KOPT-K1 (cell line): ENCODE measurements at regions not wholly inside any gene's neighbourhood (a gene's known extent, or its start where the extent isn't known, plus 50 kb on each side); places are given as distances from the start of the nearest gene placed in this dataset.
"Not testable (repeated sequence)": the region's sequence is repeated elsewhere in the genome, so short reads cannot be mapped to it uniquely, and the experiment has no call there.

Experiments used
- H3K27ac ChIP-seq: fragments of 200-600 bp; sonication (generic); 2 replicates; pipeline ENCODE4 v1.5.1; 2016; ENCODE audit warnings: antibody characterized with exemption, mild to moderate bottlenecking, low read depth, low read length; ENCODE audit not compliant: poor library complexity, severe bottlenecking
- H3K36me3 ChIP-seq: fragments of 200-600 bp; sonication (generic); 2 replicates; pipeline ENCODE4 v1.5.1; 2017; ENCODE audit warnings: antibody characterized with exemption, mild to moderate bottlenecking, low read length, moderate library complexity; ENCODE audit not compliant: insufficient read depth
- H3K9me3 ChIP-seq: fragments of 200-600 bp; sonication (generic); 2 replicates; pipeline ENCODE4 v1.5.1; 2017; ENCODE audit warnings: antibody characterized with exemption, low read length, mild to moderate bottlenecking; ENCODE audit not compliant: insufficient read depth, poor library complexity, severe bottlenecking

DNA sequence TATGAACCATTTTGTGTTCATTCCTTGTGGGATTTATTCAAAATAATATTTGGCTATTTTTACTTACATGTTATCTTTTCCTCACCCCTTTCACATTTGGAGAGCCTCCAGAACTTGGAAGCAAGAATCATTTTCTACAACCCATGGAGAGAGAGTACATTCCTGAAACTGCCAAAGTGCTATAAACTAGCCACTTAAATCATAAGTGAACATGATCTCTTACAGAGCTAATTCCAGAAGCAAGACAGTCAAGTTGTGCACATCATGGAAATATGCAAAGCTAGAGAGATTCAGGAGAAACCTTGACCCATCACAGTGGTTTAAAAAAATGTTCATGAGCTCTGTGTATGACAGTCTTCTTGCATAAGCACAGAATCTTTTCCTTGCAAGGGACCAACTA lies 883.6 kb upstream of the C9orf72 start:
- no peaks in the 10 kb centered on the region for H3K36me3 ChIP-seq
- H3K27ac ChIP-seq, result no peak overlapping the region
- H3K9me3 ChIP-seq, result no peaks in the 10 kb centered on the region

- Histone ChIP-seq H3K36me3 (no peaks in the 10 kb centered on the region), H3K27ac (no peak overlapping the region), H3K9me3 (no peaks in the 10 kb centered on the region)
Observed at GRCh38 chr9:28464481-28465216, 891.4 kb upstream of the C9orf72 start.

GRCh38 chr9:28471261-28471660 lies 898.0 kb upstream of the C9orf72 start:
- no peaks in the 10 kb centered on the region for H3K36me3 ChIP-seq
- no peak overlapping the region for H3K27ac ChIP-seq
- no peaks in the 10 kb centered on the region for H3K9me3 ChIP-seq

DNA sequence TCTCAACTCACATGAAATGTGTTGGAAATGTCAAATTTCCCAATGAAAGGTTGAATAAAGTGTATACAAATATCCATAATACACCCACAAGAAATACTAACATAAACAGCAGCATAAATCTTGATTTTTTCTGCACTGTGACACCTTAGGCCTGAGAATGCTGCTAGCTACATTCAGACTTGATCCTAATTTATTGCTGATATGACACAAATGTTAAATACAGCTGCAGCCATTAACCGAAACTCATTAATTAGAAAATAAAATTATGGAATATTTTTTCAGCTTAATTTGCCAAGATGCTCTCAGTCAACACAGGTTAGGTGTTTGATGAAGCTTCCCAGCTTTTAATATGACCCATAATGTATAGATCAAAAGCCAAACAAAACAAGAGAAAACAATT lies 914.3 kb upstream of the C9orf72 start:
- Histone ChIP-seq H3K36me3 (no peaks in the 10 kb centered on the region), H3K9me3 (no peaks in the 10 kb centered on the region), H3K27ac (no peak overlapping the region)

DNA sequence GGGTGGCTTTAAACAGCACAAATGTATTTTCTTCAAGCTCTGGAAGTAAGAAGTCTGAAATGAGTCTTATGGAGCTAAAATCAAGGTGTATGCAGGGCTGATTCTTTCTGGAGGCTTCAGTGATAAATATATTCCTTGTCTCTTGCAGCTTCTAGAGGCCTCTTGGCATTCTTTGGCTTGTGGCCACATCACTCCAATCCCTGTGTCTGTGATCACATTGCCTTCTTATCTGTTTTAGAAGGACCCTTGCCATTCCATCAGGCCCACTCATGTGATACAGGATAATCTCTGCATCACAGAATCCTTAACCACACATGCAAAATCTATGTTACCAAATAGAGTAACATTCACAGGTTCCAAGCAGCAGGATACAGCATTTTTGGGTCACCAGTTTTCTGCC lies 917.8 kb upstream of the C9orf72 start:
- Histone ChIP-seq H3K27ac (no peak overlapping the region), H3K36me3 (no peaks in the 10 kb centered on the region), H3K9me3 (no peaks in the 10 kb centered on the region)

- not testable (repeated sequence) for H3K9me3 ChIP-seq, H3K36me3 ChIP-seq, H3K27ac ChIP-seq
Observed at GRCh38 chr9:28498168-28498567, 924.9 kb upstream of the C9orf72 start.

- H3K27ac ChIP-seq, result no peak overlapping the region
- no peaks in the 10 kb centered on the region for H3K9me3 ChIP-seq
- H3K36me3 ChIP-seq, result no peaks in the 10 kb centered on the region
Observed at GRCh38 chr9:28502189-28502588, 928.9 kb upstream of the C9orf72 start.

DNA sequence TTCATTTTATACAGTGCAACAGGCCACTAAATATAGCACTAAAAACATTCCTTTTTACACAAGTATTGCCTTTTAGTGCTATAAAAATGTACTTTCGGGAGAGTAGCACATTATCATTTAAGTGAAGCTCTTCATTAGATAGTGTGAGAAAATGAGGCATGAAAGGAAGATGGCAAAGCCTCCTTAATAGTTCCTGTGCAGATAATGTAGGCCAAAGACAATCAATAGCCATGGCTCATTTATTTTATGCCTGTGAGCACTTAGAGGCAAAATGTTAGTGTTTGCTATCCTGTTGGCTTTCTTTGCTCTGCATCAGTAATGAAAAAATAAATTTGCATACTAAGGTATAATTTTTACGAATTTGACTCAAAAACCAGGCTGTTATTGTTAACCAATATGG lies 929.5 kb upstream of the C9orf72 start:
- no peaks in the 10 kb centered on the region for H3K36me3 ChIP-seq
- no peak overlapping the region for H3K27ac ChIP-seq
- H3K9me3 ChIP-seq, result no peaks in the 10 kb centered on the region

GRCh38 chr9:28503573-28503972 lies 930.3 kb upstream of the C9orf72 start:
- Histone ChIP-seq H3K9me3 (no peaks in the 10 kb centered on the region), H3K36me3 (no peaks in the 10 kb centered on the region), H3K27ac (no peak overlapping the region)

- Histone ChIP-seq H3K9me3 (no peaks in the 10 kb centered on the region), H3K27ac (no peak overlapping the region), H3K36me3 (no peaks in the 10 kb centered on the region)
Observed at GRCh38 chr9:28518439-28518838, 945.2 kb upstream of the C9orf72 start.

GRCh38 chr9:28524309-28524708 lies 951.0 kb upstream of the C9orf72 start:
- not testable (repeated sequence) for H3K36me3 ChIP-seq, H3K27ac ChIP-seq, H3K9me3 ChIP-seq

DNA sequence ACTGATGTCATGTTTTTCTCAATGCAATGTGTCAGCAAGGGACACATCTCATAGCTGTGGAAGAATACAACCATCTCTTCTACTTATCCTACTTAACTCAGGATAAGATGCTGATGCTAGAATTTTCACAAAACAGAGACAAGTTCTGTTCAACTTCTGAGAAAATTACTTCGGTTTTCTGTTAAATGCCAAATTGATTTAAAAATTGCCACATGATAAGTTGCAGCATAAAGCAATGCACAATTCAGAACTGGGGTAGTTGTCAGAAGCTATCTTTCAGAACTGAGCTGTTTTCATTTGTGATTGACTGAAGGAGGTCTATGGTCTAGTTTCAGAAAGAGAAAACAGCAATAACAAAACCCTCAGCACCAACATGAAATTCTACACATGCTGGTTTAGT lies 954.8 kb upstream of the C9orf72 start:
- Histone ChIP-seq H3K27ac (no peak overlapping the region), H3K9me3 (no peaks in the 10 kb centered on the region), H3K36me3 (no peaks in the 10 kb centered on the region)

- Histone ChIP-seq H3K36me3 (no peaks in the 10 kb centered on the region), H3K27ac (no peak overlapping the region), H3K9me3 (no peaks in the 10 kb centered on the region)
Observed at GRCh38 chr9:28538132-28538531, 964.9 kb upstream of the C9orf72 start.

- Histone ChIP-seq H3K9me3 (no peaks in the 10 kb centered on the region), H3K36me3 (no peaks in the 10 kb centered on the region), H3K27ac (no peak overlapping the region)
Observed at GRCh38 chr9:28539434-28540070, 966.3 kb upstream of the C9orf72 start.

DNA sequence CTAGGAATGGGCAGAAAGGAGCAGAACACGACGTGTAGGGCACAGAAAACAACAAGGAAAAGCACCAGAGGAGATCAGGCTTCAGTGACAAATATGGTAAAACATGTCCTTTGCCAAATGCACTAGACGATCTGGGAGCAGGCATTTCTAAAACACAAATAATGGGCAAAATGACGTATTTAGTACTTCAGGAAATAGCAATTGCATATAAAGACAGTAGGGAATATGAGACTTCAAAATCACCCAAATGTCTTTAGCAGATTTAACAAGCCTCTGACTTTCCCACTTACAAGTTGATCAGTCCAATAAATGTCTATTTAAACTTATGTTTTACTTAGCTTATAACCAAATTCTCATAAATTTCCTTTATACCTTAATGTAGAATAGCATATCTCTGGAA lies 969.6 kb upstream of the C9orf72 start:
- H3K27ac ChIP-seq, result no peak overlapping the region
- H3K36me3 ChIP-seq, result no peaks in the 10 kb centered on the region
- no peaks in the 10 kb centered on the region for H3K9me3 ChIP-seq

DNA sequence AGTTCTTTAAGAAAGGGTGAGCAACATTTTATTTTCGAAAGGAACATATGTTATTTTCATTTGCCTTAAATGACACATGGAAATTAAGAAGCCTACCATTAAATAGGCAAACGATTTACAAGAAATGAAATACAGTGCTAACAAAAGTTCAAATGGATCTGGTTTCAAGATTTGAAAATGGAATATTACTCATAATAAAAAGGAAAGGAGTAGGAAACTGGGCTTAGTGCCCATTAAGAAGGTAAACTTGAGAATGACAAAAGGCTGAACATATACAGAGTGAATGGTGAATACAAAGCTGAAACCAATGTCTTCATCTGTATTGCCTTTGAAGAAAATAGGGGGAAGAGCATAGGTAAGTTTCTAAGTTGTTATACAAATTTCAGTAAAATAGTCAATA lies 974.2 kb upstream of the C9orf72 start:
- no peaks in the 10 kb centered on the region for H3K36me3 ChIP-seq
- H3K27ac ChIP-seq, result no peak overlapping the region
- H3K9me3 ChIP-seq, result no peaks in the 10 kb centered on the region
